Embryonic facial prominence (tissue), 1 donor: ENCODE measurements at regions not wholly inside any gene's neighbourhood (a gene's known extent, or its start where the extent isn't known, plus 50 kb on each side); places are given as distances from the start of the nearest gene placed in this dataset.
"Not testable (repeated sequence)": the region's sequence is repeated elsewhere in the genome, so short reads cannot be mapped to it uniquely, and the experiment has no call there.

Experiments used
- DNase-seq: peaks from one replicate; pipeline ENCODE4 v3.0.0-alpha.2; 2016; ENCODE audit errors: extremely low spot score

DNA sequence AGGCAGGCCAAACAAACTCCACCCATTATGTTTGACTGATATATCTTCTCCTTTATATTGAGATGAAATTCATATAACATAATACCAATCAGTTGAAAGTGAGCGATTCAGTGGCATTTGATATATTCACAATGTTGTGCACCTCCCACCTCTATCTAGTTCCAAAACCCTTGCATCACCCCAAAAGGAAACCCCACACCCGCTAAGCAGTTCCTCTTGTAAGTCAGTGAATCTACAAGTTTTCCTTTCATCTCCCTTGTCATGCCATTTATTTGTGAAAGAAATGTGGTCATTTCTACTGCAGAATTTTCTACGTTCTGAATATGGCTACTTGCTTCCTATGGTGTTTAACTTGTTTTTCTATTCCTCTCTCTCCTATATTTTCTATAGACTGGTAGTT is 99.4 kb upstream of the PTPN3 start:
- no peak for DNase-seq

DNA sequence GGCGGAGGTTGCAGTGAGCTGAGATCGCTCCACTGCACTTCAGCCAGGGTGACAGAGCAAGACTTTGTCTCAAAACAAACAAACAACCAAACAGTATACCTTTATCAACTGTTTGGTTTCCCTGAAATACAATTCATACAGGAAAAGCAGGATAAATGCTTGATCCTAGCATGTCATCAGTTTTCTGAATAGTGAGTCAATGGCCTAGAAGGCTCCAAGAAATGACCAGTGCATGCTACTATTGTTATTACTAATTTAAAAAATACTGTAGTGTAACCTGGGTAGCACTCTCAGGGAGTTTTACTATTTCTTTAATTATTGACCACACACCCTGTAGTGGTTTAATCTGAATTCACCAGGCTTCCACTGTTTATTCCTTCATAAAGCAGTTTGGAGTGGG is 101.0 kb upstream of the PTPN3 start:
- DNase-seq: no peak

DNA sequence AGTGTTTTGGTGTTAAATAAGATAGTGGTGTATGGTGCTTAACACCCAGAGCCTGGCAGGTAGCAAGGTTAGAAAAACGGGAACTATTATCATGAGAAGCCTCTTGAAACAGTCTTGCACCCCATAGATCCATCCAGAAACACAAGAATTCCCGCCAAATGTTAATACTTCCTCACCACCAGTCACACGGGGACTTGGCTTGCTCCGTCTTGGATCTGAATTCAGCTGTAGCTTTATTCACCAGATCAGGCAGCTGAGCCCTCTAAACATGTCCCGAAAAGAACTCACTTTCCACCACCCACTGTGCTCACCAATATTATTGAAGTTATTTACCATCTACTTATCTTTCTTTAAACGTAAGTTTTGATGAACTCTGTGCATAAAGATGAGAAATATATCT is 101.6 kb upstream of the PTPN3 start:
- DNase-seq: no peak

DNA sequence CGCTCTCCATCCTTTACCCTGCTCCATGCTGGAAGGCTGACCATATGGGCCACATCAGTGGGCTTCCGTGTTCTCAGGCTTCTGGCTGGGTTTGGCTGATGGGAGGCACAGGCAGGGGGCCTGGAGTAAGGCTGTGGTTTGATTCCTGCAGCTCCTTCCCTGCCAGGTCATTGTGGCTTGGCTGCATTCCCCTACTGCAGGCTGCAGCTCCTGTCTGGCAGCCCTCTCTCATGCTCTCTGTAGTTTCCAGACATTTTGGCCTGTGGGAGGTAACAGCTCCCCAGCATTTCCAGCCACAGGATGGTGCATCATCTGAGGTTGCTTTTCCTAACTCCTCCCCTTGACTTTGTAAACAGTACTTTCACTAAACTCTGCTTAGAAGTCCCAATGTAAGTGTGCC is 102.0 kb upstream of the PTPN3 start:
- DNase-seq: peak; percentile 34

DNA sequence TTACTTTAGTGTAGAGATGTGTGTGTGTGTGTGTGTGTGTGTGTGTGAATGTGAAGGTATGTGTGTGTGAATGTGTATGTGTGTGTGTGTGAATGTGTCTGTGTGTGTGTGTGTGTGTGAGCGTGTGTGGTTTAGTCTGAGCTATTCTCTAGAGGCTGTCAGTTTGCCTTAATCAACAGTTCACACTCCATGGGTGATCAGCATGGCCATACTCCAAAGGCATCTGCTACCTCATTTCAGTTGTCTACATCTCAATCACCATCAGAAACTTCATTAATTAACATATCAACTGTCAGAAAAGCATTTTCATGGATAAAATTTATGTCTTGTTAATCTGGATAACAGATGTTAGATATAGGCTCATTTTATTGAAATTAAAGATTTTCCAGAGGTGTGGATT is 103.1 kb upstream of the PTPN3 start:
- no peak for DNase-seq

DNA sequence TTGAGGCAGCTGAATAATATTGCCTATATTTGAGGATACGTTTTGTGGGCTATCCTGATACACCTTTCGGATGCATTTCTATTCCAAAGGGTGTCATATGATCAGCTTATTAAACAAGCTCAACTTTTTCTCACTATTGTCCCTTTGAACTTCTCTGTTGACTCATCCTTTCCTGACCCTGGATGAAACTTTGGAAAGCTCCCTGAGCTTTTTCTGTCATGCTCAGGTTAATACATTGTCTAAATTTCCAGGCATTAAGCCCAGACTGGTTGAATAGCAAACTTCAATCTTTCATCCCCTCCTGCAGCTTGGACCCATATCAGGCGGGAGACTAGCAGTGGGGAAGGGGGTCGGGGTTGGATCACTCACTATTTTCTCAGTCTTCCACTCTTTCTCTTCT is 104.9 kb upstream of the PTPN3 start:
- DNase-seq: no peak

DNA sequence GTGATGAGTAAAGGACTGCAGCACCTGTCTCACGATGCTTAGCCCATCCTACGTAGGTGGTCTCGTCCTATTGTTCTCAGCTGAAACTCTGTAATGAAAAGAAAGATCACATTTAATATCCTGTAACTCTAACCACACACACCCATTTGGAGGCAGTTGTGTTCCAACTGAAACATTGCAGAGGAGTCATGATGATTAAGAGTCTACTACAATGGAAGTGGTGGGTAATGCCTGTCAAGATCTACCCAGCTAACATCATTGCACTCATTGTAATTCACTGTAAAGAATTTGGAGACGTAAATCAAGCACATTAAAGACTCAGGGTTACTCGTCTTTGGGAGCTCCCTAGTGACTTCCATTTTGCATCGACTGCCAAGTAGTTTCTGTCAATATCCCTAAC is 106.0 kb upstream of the PTPN3 start:
- DNase-seq: no peak

DNA sequence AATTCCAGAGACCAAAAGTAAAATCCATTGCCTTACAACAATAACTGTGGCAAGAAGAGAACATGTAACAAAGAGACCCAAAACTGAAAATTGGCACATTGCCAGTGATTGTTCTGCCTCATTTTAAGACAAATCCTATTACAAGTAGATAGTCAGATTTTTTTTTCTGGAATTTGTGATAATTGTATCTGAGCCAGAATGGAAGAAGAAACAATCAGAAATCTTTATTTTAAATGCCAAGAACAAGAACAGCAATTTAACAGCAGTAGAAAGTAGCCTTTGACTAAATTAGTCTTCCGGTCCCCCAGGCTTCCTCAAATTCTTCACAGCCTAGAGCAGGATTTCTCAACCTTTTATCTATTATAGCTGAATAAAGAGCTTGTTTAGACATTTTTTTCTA is 106.7 kb upstream of the PTPN3 start:
- no peak for DNase-seq

DNA sequence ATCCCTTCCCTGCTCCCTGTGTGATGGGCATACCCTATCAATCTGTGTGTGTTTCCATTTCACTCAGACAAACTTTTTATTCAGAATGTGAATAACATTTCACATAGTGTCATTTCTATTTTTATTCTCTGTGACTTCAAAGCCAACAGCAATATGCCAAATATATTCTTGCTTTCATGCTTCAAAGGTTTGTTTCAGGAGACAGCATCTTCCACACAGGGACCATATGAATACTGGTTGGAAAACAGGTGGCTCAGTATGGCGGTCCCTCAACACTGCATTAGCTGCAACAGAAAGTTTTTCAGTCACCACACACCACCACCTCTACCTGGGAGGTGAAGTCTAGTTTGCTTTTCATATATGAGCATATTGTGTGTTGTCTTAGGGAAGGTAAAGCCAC is 111.0 kb upstream of the PTPN3 start:
- no peak for DNase-seq

DNA sequence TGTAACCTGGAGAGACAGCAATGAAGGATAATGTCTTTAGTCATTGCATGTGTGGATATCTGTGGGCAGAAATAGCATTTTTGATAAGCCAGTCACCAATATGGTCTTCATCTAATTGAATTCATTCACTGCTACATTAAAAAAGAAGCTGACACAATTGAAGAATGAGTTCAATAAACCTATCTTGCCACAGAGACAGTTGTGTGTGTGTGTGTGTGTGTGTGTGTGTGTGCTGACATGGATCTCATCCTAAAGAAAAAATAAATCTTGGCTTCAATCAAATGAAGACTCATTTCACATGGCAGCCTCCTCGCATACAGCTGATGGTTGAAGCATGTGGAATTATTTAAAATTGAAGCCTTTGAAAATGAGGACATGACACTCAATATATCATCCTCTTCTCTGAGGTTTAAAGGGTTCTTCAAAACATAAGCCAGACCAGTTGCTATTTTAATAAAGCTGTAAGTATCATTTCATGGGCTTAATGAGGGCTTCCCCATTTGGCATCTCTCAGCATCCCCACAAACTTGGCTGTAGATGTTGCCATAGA is 118.5 kb upstream of the PTPN3 start:
- DNase-seq: no peak

DNA sequence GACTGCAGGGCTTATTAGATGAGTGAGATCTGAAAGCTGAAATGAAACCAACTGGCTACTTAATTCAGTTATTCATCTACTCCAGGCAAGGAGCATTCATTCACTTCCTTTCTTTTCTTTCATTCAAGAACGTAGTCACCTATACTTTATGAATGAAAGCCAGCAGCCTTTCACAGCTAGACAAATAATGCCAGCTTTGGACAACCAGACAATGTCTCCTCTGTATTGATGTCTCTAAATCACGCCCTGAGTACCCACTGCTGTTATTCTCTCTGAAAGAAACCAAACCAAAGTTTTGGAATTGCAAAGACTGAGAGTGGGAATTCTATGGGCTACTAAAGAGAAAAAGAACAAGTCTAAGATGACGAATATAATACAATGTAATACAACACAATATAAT is 121.2 kb upstream of the PTPN3 start:
- DNase-seq: no peak

DNA sequence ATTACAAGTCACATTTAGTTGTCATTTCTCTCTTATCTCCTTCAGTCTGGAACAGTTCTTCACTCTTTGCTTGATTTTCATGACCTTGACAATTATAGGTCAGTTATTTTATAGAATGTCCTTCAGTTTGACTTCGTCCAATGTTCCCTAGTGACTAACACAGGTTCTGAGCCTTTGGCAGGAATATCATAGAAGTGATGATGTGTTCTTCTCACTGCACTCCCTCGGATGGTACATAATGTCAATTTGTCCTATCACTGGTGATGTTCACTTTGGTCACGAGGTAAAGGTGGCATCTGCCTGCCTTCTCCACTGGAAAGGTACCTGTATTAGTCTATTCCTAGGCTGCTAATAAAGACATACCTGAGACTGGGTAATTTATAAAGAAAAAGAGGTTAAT is 126.0 kb upstream of the PTPN3 start:
- no peak for DNase-seq

DNA sequence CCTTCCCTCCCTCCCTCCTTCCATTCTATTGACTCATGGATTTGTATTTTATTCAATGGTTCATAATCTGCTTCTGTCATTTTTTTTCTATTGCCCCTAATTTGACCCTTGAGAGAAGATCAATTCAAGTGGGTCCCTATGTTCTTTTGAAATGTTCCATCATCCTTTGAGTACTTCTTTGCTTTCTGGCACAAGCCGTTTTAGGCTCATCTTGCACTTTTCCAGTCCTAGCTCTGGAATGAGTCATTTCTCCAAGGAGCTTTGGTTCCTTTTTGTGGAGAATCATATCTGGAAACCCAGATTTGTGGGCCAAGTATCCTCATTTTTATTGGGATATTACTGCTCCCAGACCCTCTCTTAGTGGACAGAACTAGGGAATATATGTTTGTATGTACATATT is 126.8 kb upstream of the PTPN3 start:
- no peak for DNase-seq

DNA sequence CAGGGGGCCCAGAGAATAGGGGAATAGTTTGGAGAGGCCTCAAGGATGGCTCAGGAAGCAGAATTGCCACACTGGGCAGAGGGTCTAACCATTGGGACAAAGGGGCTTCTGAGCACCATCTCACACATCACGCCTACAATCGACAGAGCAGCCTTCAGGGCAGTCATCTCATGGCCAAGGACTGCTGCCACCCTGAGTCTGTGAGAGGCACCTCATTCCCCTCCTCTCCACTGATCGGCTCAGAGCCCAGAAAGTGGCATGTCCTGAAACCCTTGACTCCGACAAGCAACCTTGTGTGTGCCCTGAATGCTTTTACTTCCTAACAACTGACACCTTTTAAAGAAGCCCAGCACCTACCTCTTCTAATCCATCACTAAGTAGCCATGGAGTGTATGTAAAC is 128.9 kb upstream of the PTPN3 start:
- no peak for DNase-seq

DNA sequence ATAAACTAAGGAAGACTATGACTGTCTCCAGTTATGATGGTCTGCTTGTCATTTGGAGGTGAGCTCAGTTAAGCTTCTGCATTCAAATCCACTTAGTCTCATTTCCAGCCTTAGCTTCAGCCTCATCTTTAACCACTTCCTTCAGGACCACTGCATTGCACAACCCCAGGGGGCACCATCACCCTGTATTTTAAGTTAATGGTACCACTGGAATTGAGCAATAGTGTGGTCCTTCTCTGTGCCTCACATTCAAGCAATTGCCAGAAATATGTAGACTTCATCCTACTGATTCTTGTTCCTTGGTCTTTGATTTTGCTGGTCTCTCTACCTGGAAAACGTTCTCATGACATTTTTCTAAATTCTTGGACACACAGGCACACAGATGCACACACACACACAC is 131.5 kb upstream of the PTPN3 start:
- no peak for DNase-seq

DNA sequence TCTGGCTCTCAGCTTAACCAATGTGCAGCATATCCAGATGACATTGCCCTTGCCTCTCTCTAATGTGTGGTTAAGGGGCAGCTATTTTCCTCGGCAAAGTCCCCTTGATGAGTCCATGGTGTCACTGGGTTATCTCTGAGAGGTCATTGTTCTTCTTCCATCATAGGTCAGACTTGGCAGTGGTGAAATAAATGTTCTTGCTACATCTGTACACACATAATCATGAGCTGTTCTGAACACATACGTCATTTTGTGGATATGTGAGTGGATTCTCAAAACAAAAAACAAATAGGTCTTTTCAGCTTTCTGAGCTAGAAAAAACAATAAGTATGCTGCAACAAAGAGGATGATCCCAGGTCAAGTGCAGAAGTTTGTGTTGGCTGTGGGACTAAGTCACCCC is 134.7 kb upstream of the PTPN3 start:
- no peak for DNase-seq

DNA sequence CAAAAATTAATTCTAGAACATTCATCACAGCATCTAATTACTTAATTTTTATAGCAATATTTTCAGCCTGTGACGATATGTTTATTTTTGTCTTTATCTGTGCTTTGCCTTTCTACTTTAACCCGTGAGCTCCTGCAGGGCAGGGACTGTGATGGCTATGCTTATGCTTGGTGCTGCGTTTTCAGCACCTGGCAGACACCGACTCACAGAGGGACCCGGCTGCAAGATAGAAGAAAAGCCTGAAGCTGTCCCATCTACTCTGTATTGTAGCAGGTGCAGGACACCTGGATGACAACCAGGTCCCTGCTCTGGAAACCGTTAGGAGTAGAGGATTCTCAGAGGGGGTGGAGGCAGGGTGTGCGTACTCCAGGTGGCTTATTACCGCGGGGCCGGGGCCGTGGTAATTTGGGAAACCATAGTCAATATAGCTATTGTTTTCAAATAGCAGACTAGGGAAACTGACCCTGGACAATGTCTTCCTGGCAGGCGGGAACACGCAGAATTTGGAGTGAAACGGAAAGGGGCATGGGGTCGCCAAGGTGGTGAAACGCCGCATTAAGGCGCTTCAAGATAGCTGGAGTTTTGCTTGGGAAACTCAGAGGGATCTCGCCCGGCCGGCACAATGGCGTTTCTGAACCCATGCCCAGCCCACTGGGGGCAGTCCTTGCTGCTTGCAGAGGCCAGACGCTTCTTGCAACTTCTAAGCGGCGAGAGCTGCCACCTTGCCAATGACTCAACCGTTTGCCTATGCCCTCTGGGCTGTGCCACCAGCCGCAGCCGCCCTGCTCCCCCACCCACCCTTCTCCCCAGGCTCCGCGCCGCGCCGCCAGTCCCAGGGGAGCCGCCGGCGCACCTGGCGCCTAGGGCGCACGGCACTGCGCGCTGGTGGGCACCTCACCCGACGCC is 140.1 kb upstream of the PALM2AKAP2 start:
- DNase-seq: no peak

DNA sequence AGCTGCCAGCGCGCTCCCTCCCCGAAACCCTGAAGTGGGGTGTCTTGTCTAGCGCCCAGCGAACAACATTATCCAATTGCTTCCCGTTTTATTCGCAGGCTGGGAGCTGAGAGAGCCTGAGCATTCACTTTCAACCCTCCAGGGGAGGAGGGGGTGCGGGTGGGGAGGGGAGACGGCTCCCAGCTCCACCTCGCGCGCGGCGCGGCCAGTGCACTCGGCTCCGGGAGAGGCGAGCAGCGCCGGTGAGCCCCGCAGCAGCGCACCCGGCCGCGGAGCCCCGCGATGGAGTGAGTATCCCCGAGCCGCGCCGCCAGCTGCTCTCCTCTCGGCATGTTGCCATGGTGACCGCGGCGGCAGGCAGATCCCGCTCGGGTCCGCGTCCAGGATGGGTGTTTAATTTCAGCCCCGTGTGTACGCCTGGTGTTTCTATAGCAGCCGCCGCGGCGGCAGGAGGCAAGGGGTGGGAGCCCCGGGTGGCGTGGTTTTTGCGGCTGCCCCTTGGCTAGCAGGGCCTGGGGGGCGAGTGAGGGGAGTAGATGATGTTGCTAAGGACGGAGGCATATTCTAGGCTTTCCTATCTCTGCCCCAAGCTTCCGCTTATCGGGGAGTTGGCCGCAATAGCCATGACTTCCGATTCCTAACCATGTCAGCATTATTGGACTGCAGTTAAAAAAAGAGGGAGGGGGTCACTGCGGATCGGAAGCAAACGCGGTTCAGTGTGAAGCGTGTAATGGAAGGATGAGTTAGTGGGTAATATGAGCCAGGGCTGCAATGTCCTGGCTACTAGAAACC is 139.2 kb upstream of the PALM2AKAP2 start:
- peak; percentile 53 for DNase-seq

DNA sequence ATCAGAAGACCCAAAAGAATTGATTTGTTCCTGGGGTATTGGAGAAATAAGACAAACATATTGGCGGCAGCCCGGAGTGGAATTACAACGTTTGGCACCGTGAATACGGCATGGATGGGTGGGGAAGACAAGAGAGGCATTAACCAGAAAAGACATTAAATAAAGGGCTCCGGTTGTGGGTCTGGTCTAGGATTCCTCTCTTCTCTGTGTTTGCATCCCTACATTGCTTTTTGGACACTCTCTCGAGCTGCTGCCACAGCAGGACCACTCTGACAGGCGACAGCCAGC is 138.7 kb upstream of the PALM2AKAP2 start:
- no peak for DNase-seq

DNA sequence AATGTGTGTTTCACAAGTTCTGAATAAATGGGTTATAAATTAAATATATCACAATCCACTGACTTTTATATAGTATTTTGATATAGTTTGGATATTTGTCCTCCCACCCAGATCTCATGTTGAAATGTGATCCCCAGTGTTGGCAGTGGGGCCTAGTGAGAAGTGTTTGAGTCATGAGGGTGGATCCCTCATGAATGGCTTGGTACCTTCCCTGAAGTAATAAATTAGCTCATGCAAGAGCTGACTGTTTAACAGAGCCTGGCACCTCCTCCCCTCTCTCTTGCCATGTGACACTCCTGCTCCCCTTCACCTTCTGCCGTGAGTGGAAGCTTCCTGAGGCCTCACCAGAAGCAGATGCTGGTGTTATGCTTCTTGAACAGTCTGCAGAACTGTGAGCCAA is 127.9 kb upstream of the PALM2AKAP2 start:
- DNase-seq: no peak

DNA sequence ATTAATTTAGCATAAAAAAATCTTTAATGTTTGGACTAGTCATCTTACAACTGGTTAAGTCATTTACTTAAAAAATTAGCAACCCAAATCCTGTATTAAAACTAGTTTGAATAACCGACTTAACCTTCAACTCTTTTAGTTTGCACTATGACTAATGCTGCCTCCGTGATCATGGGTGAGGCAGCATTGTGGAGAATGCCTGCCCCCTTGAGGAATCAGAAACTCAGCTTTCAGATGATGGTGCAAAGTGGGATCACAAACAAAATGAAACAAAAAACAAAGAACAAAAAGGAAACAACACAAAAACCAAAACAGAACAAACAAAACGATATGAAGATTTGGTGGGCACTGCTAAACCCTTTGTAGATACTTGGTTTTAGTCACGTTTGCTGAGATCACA is 127.0 kb upstream of the PALM2AKAP2 start:
- no peak for DNase-seq

DNA sequence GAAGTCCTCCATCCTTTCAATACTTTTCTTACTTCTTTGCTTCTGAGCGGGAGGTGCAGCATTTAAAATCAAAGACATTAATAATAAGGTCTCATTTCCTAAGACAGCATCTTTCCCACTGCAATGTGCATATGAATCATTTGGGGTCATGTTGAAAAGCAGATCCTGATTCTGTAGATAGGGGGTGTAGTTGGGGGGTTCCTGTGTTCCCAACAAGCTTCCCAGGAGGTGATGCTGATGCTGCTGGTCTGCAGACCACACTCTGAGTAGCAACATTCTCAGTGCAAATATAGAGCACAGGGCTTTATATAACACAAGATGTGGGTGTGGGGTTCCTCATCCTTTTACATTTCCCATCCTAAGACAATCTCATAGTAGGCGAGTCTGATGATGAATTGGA is 126.5 kb upstream of the PALM2AKAP2 start:
- DNase-seq: no peak

DNA sequence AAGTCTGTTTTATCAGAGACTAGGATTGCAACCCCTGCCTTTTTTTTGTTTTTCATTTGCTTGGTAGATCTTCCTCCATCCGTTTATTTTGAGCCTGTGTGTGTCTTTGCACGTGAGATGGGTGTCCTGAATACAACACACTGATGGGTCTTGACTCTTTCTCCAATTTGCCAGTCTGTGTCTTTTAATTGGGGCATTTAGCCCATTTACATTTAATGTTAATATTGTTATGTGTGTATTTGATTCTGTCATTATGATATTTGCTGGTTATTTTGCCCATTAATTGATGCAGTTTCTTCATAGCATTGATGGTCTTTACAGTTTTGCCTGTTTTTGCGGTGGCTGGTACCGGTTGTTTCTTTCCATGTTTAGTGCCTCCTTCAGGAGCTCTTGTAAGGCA is 116.0 kb upstream of the PALM2AKAP2 start:
- DNase-seq: not testable (repeated sequence)
